HepG2 (cell line): ENCODE measurements at regions not wholly inside any gene's neighbourhood (a gene's known extent, or its start where the extent isn't known, plus 50 kb on each side); places are given as distances from the start of the nearest gene placed in this dataset.

Experiments
- CBFB ChIP-seq: sonication (generic); formaldehyde crosslinking; IDR thresholded peaks from 2 replicates; pipeline ENCODE4 v1.4.0; 2020; ENCODE audit warnings: missing genetic modification reagents
- EP300 ChIP-seq, 3 experiments: sonication (generic) in 1 of 3; formaldehyde crosslinking in 1 of 3; IDR thresholded peaks; 2 replicates each; pipeline versions ENCODE4 v1.5.1 to v1.6.1; 2011 to 2020; ENCODE audit warnings: low read depth in 2 of 3, low read length in 2 of 3, borderline replicate concordance in 1 of 3, improper control_type of control experiment in 1 of 3, mild to moderate bottlenecking in 1 of 3, missing genetic modification reagents in 1 of 3, moderate library complexity in 1 of 3
- FOSL2 ChIP-seq: sonication (generic); formaldehyde crosslinking; IDR thresholded peaks from 2 replicates; pipeline ENCODE4 v1.4.0; 2020; ENCODE audit warnings: missing genetic modification reagents
- FOXA3 ChIP-seq: IDR thresholded peaks from 2 replicates; pipeline ENCODE4 v1.6.1; 2016; ENCODE audit warnings: missing genetic modification reagents, missing compliant biosample characterization
- FOXO1 ChIP-seq: sonication (generic); formaldehyde crosslinking; IDR thresholded peaks from 2 replicates; pipeline ENCODE4 v1.4.0; 2020; ENCODE audit warnings: missing genetic modification reagents
- HNRNPL ChIP-seq: fragments of 200-400 bp; formaldehyde crosslinking; IDR thresholded peaks from 2 replicates; pipeline ENCODE4 v1.6.1; 2017; ENCODE audit warnings: mild to moderate bottlenecking, low read depth, low read length
- ISX ChIP-seq: sonication (generic); formaldehyde crosslinking; conservative IDR thresholded peaks from 2 replicates; pipeline ENCODE4 v1.5.0; 2020; ENCODE audit warnings: missing genetic modification reagents
- JUN ChIP-seq: sonication (generic); formaldehyde crosslinking; IDR thresholded peaks from 2 replicates; pipeline ENCODE4 v1.4.0; 2020; ENCODE audit warnings: mild to moderate bottlenecking, missing genetic modification reagents
- KAT8 ChIP-seq: IDR thresholded peaks from 2 replicates; pipeline ENCODE4 v1.6.1; 2016; ENCODE audit warnings: missing genetic modification reagents, missing compliant biosample characterization
- NCOR1 ChIP-seq: fragments of 200-600 bp; sonication (generic); IDR thresholded peaks from 2 replicates; pipeline ENCODE4 v1.7.0; 2017; ENCODE audit warnings: antibody characterized with exemption, low read length, borderline replicate concordance
- NKX3-1 ChIP-seq: sonication (generic); formaldehyde crosslinking; IDR thresholded peaks from 2 replicates; pipeline ENCODE4 v1.5.0; 2020; ENCODE audit warnings: missing genetic modification reagents
- RFX3 ChIP-seq: IDR thresholded peaks from 2 replicates; pipeline ENCODE4 v1.6.1; 2016; ENCODE audit warnings: missing biosample characterization, missing genetic modification reagents
- SALL1 ChIP-seq: sonication (generic); formaldehyde crosslinking; IDR thresholded peaks from 2 replicates; pipeline ENCODE4 v1.8.0; 2022; ENCODE audit warnings: mild to moderate bottlenecking, missing genetic modification reagents
- SP1 ChIP-seq, 2 experiments: fragments of 450-650 bp in 1 of 2; sonication (generic) in 1 of 2; formaldehyde crosslinking in 1 of 2; IDR thresholded peaks; 2 replicates each; pipeline versions ENCODE4 v1.4.0 to v1.6.1; 2016 to 2020; ENCODE audit warnings: missing genetic modification reagents in 1 of 2
- SRSF9 ChIP-seq: fragments of 200-400 bp; formaldehyde crosslinking; IDR thresholded peaks from 2 replicates; pipeline ENCODE4 v1.6.1; 2018; ENCODE audit warnings: borderline replicate concordance, mild to moderate bottlenecking, low read depth, low read length; ENCODE audit not compliant: insufficient read depth, poor library complexity, severe bottlenecking
- STAG1 ChIP-seq: sonication (generic); formaldehyde crosslinking; IDR thresholded peaks from 2 replicates; pipeline ENCODE4 v1.4.0; 2020; ENCODE audit warnings: missing genetic modification reagents
- TCF7L2 ChIP-seq: IDR thresholded peaks from 2 replicates; pipeline ENCODE4 v1.6.1; 2011; ENCODE audit warnings: mild to moderate bottlenecking, low read depth, low read length, moderate library complexity
- ZBTB1 ChIP-seq: sonication (generic); formaldehyde crosslinking; IDR thresholded peaks from 2 replicates; pipeline ENCODE4 v1.4.0; 2020; ENCODE audit warnings: missing genetic modification reagents, borderline replicate concordance
- ZNF570 ChIP-seq: sonication (generic); formaldehyde crosslinking; IDR thresholded peaks from 2 replicates; pipeline ENCODE4 v1.4.0; 2020; ENCODE audit warnings: mild to moderate bottlenecking, missing genetic modification reagents, borderline replicate concordance
- ZNF614 ChIP-seq: IDR thresholded peaks from 2 replicates; pipeline ENCODE4 v1.6.1; 2018; ENCODE audit warnings: missing biosample characterization, missing genetic modification reagents, inconsistent platforms, borderline replicate concordance
- ZNF652 ChIP-seq: IDR thresholded peaks from 2 replicates; pipeline ENCODE4 v1.6.1; 2016; ENCODE audit warnings: low read depth, borderline replicate concordance
- TF ChIP-seq, protein P1 (sequence below): sonication (generic); formaldehyde crosslinking; IDR thresholded peaks from 2 replicates; pipeline ENCODE4 v1.4.0; 2020; ENCODE audit warnings: missing genetic modification reagents
- TF ChIP-seq, protein P2 (sequence below): sonication (generic); formaldehyde crosslinking; IDR thresholded peaks from 2 replicates; pipeline ENCODE4 v1.5.1; 2020; ENCODE audit warnings: missing genetic modification reagents, mild to moderate bottlenecking, borderline replicate concordance
- TF ChIP-seq, protein P3 (sequence below), 2 experiments: sonication (generic) in 1 of 2; formaldehyde crosslinking in 1 of 2; IDR thresholded peaks; 2 replicates each; pipeline versions ENCODE4 v1.5.1 to v1.6.1; 2011 to 2020; ENCODE audit warnings: borderline replicate concordance in 1 of 2, low read depth in 1 of 2, low read length in 1 of 2, mild to moderate bottlenecking in 1 of 2, missing genetic modification reagents in 1 of 2, moderate library complexity in 1 of 2
- TF ChIP-seq, protein P4 (sequence below): IDR thresholded peaks from 2 replicates; pipeline ENCODE4 v1.6.1; 2012; ENCODE audit warnings: inconsistent platforms
- TF ChIP-seq, protein P5 (sequence below): sonication (generic); formaldehyde crosslinking; IDR thresholded peaks from 2 replicates; pipeline ENCODE4 v1.4.0; 2020; ENCODE audit warnings: missing genetic modification reagents, borderline replicate concordance

DNA sequence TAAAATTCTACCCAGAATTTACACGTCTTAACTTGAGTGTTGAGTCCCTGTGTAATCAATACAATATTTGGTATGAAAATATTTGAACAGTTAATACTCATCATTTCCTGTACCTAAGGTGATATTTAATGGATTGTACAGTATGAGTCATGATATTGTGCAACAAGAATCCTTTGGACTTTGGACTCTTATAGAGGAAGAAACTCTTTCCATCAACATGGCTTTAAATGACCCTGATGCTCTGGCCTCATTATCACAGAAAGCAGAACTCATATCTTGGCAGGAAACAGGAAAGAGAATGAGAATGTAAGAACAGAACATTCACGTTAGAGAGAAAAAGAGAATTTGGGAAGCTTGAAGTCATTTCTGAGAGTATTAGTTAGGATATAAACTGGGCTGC lies 168.8 kb upstream of the B3GALT2 start (continued):
- TF ChIP-seq, protein P1, sequence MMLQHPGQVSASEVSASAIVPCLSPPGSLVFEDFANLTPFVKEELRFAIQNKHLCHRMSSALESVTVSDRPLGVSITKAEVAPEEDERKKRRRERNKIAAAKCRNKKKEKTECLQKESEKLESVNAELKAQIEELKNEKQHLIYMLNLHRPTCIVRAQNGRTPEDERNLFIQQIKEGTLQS (CRISPR knock-in tag), result peak; percentile 90
- TF ChIP-seq, protein P2, sequence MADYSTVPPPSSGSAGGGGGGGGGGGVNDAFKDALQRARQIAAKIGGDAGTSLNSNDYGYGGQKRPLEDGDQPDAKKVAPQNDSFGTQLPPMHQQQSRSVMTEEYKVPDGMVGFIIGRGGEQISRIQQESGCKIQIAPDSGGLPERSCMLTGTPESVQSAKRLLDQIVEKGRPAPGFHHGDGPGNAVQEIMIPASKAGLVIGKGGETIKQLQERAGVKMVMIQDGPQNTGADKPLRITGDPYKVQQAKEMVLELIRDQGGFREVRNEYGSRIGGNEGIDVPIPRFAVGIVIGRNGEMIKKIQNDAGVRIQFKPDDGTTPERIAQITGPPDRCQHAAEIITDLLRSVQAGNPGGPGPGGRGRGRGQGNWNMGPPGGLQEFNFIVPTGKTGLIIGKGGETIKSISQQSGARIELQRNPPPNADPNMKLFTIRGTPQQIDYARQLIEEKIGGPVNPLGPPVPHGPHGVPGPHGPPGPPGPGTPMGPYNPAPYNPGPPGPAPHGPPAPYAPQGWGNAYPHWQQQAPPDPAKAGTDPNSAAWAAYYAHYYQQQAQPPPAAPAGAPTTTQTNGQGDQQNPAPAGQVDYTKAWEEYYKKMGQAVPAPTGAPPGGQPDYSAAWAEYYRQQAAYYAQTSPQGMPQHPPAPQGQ (CRISPR knock-in tag), result no peak
- TF ChIP-seq SP1 (IDR thresholded peaks at IDR 0.05) (no peak), SP1 (CRISPR knock-in tag; IDR thresholded peaks at IDR 0.05) (no peak), EP300 (IDR thresholded peaks at IDR 0.05; ENCODE audit: low read depth in 2 of 2, low read length in 2 of 2) (peak; percentile 74 to 76; a peak in 2 of 4 replicates), EP300 (CRISPR knock-in tag; IDR thresholded peaks at IDR 0.05; ENCODE audit: borderline replicate concordance) (no peak), CBFB (CRISPR knock-in tag) (no peak), FOSL2 (peak; percentile 84), SRSF9 (no peak), NCOR1 (peak; percentile 72; the same call in 1 of the 2 replicates), SALL1 (no peak), ZNF570 (CRISPR knock-in tag) (no peak), RFX3 (CRISPR knock-in tag) (no peak), STAG1 (CRISPR knock-in tag) (no peak), FOXA3 (CRISPR knock-in tag) (peak; percentile 83), JUN (CRISPR knock-in tag) (peak; percentile 79; the same call in 1 of the 2 replicates), KAT8 (peak; percentile 43; the same call in 1 of the 2 replicates), FOXO1 (peak; percentile 15; the same call in 1 of the 2 replicates), HNRNPL (no peak), TCF7L2 (no peak), ZNF614 (no peak), ZNF652 (CRISPR knock-in tag) (no peak), ISX (no peak), NKX3-1 (CRISPR knock-in tag) (no peak), ZBTB1 (no peak)
- TF ChIP-seq, protein P3, sequence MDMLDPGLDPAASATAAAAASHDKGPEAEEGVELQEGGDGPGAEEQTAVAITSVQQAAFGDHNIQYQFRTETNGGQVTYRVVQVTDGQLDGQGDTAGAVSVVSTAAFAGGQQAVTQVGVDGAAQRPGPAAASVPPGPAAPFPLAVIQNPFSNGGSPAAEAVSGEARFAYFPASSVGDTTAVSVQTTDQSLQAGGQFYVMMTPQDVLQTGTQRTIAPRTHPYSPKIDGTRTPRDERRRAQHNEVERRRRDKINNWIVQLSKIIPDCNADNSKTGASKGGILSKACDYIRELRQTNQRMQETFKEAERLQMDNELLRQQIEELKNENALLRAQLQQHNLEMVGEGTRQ (IDR thresholded peaks at IDR 0.05; ENCODE audit: low read depth, low read length), result no peak
- TF ChIP-seq, protein P3 (CRISPR knock-in tag; IDR thresholded peaks at IDR 0.05; ENCODE audit: borderline replicate concordance), result no peak
- TF ChIP-seq, protein P4, sequence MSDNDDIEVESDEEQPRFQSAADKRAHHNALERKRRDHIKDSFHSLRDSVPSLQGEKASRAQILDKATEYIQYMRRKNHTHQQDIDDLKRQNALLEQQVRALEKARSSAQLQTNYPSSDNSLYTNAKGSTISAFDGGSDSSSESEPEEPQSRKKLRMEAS, result no peak
- TF ChIP-seq, protein P5, sequence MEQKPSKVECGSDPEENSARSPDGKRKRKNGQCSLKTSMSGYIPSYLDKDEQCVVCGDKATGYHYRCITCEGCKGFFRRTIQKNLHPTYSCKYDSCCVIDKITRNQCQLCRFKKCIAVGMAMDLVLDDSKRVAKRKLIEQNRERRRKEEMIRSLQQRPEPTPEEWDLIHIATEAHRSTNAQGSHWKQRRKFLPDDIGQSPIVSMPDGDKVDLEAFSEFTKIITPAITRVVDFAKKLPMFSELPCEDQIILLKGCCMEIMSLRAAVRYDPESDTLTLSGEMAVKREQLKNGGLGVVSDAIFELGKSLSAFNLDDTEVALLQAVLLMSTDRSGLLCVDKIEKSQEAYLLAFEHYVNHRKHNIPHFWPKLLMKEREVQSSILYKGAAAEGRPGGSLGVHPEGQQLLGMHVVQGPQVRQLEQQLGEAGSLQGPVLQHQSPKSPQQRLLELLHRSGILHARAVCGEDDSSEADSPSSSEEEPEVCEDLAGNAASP (CRISPR knock-in tag), result peak; percentile 59; the same call in 1 of the 2 replicates
